ENCODE measurements at regions not wholly inside any gene's neighbourhood (a gene's known extent, or its start where the extent isn't known, plus 50 kb on each side); places are given as distances from the start of the nearest gene placed in this dataset.
"Not testable (repeated sequence)": the region's sequence is repeated elsewhere in the genome, so short reads cannot be mapped to it uniquely, and the experiment has no call there.

DNA sequence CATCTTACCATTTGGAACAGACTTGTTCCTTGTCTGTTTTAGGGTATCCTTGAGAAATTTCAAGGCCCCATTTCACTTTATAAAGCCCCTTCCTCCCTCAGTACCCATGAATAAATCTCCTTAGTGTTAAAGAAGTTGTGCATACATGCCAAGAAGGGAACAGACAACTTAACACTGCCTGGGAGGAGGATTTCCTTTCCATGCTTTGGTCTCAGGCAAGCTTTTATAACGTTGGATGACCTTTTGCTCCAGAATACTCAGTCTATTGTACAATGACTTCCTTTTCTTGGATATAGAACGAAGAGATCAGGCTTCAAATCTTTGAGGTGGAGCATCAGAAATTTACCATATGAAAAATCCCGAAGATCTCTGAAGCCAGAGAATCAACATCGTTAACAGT is 551.4 kb downstream of the PRKD1 start:
- no peak for DNase-seq

DNA sequence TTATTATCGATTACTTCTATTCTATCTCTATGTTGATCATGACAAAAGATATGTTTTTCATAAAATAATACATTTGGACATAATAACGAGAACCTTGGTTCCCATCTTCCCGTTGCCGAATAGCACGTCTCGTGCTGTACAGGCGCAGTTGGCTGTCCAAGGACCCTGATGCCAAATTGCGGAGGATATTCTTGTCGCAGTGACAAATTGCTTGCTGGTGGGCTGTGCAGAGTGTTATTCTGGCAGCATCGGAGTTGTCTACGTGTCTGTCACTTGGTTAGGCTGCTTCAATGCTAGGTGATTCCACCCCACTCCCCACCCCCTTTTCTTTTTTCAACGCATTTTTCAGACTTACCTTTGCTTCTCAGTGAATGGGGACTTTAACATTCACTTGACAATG is 546.8 kb downstream of the PRKD1 start:
- no peak for DNase-seq

DNA sequence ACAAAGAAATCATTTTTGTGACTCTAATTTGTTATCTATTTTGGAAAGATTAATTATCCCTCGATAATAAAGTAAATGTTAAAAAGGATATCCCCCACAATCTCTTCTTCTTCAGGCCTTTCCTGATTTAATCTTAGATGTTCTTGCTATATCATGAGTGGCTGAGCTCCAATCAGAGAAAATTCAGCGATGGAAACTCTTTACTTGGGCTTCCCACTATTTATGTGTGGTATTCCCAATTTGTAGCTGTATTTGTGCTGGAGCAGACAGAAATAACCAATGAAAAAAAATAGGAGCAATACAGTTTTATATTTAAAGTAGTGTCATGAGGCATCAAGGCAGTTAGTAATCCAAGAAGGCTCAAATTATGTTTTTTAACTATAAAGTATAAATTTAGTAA is 539.1 kb downstream of the PRKD1 start:
- DNase-seq, result no peak

DNA sequence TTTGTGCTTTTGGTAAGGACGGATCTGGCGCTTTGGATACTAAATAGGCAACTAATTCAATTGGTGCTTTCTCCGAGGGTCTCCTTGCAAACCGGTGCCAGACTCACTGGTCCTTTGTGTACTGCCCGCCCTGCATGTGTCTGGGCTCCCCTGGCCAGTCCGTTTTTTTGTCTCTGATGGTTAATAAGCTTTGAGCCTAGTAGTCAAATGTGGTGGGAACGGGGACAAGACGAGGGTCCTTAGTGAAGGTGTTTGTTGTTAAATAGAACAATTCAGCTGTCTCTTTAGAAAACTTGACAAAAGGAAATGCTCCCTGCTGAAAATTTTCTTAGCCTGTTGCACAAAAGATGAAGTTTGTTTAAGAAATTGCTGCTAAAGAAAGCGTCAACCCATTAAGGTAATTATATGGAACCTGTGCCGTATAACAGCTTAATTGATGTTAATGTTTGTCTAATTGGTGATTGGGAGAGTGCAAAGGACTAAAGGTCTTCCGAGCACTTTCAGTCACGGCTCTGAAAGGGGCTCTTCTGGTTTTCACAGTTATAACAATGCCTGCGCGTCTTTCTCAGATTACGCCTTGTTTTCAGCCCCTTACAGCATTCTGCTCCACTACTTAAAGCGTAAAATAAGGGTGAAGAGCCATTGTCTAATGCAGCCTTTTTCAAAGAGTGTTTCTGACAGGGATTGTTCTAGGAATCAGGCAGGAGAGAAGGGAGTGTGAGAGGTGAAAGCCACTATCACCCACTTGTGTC is 537.4 kb downstream of the PRKD1 start:
- DNase-seq, result no peak

DNA sequence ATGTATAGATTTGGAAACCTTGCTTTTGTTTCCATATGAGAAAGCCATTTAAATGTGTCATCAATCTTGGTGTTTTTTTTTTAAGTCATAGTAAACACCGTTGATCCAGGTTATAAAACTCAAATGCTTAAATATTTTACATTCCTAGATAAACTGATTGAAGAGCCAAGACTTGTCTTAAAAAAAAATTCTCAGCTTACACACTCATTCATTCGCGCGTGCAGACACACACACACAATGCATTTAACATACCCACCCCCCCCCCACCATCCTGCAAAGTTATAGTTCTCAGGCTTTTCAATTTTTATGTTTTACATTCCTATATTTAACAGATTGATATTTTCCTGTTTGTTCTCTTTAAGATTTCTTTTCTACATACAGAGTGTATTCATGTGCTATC is 536.4 kb downstream of the PRKD1 start:
- no peak for DNase-seq

DNA sequence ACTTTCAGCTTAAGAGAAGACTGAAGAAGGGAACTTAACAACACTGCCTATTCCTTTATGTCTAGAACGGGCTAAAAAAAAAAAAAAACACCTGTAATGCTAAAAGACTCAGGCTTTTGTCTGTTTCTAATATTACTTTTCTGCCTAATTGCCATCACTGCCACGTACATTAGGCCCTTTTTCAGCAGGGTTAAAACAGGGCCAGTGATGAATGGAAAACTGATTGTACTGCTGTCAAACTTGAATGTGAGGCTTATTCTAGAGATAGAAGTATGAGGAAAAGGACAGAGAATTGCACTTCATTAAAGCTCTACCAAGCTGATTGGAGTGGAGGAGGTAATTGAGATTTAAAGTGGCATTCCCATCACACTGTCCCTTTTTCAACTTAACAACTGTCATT is 535.8 kb downstream of the PRKD1 start:
- no peak for DNase-seq

DNA sequence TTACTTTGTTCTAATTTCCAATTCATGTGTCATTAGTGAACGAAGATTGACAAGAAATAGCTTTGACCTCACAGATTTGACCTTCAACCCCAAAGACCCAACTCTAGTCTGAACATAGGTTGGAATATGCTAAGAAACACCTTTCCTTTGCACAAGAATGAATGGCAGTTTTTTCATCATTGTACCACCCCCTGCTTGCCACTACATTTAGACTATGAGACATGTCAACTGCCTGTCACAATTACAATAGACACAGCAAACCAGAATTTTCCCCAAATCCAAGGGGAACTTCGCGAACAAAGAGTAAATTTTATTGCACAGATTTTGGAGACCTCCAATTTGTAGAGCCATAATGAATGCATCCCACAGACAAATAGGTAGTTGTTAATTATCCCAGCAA is 535.4 kb downstream of the PRKD1 start:
- DNase-seq, result no peak

DNA sequence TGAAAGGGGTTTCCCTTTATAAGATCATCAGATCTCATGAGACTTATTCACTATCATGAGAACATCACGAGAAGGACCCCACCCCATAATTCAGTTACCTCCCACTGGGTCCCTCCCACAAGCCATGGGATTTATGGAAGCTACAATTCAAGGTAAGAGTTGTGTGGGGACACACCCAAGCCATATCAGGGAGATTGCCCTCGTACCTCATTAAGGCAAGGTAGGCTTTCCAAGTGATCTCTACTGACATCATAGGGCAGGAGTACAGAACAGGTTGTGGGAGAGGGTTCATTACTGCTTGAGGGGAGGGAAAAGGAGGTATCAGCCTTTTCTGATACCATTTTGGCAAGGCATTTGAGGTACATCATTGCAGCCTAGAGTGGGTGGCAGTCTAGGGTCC is 524.6 kb downstream of the PRKD1 start:
- DNase-seq, result no peak

DNA sequence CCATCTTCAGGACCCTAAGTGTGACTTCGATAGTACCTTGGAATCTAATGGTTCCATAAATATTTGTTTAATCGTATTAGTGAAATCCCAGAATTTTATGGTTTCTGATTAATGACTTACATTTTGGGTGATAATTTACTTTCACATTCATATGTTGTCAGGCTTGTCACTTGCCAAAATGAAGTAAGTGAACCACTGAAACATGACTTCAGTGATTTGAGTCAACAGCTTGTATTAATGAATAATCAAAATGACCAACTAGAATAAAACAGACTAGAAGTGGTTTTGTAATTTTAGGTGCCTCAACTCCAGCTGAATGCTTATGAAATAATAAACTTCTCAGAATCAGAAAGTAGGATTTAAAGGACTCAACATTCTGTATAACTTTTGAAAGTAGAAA is 517.1 kb downstream of the PRKD1 start:
- DNase-seq, result no peak

DNA sequence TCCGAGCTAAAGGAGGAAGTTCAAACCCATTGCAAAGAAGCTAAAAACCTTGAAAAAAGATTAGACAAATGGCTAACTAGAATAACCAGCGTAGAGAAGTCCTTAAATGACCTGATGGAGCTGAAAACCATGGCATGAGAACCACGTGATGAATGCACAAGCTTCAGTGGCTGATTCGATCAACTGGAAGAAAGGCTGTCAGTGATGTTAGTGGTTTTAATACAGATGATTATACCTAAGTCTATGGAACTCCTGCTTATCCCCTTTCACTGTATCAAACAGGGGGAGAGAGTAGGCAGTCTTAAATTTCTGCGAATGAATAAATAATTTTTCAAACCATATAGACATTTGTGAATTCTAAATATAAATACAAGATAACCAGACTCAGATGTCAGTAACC is 512.7 kb downstream of the PRKD1 start:
- not testable (repeated sequence) for DNase-seq

DNA sequence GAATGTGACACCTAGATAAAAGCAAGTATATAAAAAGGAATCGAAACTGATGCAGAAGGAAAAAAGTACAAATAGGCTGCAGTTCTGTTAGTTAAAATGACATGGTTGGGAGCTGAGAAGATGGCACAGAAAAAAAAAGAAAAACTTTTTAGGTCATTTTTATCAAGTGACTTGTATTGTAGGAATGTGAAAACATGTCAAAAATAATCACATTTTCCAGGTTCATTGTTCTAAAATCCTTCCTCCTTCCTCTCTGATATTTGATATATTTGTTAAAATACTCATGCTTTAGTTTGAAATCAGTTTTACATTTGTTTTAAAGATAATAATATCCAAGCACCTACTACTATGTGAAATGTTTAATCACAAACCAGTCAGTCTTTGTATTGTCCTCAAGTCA is 507.9 kb downstream of the PRKD1 start:
- DNase-seq, result no peak

DNA sequence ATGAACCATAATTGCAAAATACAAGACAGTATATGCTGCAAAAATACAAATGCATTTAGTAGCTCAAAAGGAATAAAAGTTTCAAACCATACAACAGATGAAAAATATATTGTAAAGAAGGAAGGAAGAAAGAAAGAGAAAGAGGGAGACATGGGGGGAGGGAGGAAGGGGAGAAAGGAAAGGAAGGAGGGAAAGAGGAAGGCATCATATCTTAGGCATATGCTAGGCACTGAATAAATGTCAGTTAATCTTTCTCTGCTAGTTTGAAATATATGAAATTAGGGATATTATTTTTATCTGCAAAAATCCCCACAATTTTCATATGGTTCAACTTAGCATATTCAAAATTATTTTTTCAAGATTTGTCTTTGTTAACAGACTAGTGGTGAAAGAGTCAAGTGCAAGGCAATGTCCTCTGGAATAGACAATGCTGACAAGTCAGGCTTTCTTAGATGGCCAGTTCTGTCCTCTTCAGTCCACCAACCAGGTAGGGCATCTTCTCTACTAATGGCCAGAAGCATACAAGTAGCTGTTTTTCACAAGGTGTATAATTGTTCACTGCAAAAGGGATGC is 506.4 kb downstream of the PRKD1 start:
- no peak for DNase-seq

DNA sequence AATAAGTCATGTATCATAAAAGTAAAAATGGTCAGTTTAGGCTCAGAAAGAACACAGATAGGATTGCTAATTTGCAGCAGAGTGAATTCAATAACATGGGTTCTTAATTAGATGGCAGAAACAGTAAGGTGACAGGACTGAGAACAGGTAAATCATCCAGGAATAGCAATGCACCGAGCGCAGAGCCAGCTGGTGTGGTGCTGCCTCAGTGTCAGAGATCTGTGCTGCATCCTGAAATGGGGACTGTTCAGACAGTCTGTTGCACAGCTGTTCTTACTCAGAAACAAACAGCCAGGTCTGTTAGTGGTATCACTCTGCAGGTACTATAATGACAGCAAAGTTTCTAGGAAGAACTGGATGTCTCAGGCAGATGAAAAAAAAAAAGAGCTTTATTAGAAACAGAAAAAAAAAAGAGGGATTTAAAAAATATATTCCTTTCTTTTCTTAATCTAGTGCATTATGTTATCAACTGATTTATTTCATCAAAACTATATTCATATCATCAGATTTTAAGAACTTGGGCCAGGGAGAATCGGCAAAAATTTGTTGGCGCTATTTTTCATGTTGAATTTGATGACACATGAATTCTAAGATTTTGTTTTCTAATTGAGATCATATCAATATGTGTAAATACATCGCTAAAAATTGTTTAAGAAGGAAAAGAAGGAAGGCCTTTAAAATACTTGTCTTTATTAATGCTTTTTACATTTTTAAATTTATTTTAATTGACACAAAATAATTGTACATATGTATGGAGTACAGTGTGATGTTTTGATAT is 501.8 kb downstream of the PRKD1 start:
- DNase-seq, result no peak

DNA sequence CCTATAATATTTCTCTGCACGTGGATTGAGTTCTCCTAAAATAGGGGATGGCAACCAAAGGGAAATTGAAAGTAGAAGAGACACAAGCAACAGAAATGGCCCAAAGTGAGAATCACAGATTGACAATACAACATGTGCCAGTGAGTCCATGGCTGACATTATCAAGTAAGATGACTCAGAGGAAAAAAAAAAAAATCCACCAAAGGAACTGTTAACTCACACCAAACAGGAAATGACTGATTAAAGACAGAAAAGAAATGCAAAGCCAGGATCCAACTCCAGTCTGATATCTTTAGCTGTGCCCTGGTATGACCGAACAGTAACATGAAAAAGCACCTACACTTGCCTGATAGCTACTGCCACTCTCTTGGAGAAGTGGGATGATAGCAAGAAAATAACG is 485.0 kb downstream of the PRKD1 start:
- no peak for DNase-seq

DNA sequence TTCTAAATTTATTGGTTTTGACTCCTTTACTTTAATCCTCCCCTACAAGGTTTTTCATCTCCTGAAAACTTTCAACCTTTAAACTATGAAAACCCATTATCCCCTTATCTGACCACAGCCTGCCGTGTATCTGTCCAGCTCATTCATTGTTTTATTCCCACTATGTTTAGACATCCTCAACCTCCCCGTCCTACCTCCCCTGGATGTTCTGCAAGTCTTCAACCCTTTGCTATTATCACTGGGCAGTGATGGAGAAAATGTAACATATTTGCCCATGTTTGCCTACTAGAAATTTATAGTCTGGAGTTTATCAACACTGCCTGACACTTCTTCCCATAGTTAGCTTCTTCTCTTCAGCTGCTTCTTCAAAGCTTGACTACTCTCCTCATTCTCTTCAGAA is 483.4 kb downstream of the PRKD1 start:
- no peak for DNase-seq

DNA sequence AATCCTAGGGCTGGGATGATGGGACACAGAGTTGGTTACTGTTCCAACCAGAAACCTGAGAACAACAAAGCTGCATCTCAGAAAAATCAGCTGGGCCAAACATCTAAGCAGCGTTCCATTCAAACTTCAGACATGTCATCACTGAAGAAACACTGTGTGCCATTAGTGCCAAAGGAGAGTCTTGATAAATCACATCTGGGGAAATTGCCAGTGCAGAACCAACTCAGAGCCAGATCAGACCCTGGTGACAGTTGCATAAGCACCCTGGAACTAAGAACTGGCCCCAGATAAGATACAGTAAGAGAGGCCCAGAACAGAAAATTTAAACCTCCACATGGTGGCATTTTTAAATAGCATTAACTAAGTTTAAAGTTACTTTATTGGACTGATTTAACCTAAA is 482.8 kb downstream of the PRKD1 start:
- no peak for DNase-seq

DNA sequence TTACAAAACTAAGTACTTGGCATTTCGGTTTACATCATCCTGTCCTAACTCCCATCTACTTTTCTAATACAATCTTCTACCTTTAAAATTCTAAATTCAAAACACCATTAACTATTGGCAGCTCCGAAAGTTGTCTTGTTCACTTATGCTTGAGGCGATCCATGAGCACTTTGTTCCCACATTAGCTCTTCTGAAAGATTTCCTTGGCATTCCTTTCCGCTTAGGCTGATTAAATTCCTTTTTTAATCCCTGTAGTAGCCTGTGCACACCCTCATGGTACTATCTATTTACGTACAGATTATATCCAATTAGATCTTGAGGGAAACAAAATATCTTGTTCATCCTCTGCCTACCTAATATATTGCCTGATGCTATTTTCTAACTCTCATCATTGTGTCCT is 480.7 kb downstream of the PRKD1 start:
- no peak for DNase-seq

DNA sequence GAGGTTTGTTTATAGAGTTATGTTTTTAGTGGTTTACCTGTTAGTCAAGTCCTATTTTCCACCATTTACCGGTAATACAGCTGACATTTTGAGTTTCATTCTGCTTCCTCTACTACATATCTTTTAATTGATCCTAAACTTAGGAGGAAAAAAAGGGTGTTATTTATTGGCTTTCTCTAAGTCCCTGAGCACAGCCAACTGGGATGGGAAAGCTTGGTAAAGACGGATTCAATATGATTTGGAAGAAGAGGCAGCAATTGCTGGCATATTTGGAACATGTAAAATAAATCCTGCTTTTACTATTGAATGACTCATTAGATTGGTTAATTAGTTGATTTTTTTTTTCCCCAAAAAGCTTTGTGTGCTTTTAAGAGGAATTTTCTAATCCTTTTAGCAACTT is 475.7 kb downstream of the PRKD1 start:
- no peak for DNase-seq

DNA sequence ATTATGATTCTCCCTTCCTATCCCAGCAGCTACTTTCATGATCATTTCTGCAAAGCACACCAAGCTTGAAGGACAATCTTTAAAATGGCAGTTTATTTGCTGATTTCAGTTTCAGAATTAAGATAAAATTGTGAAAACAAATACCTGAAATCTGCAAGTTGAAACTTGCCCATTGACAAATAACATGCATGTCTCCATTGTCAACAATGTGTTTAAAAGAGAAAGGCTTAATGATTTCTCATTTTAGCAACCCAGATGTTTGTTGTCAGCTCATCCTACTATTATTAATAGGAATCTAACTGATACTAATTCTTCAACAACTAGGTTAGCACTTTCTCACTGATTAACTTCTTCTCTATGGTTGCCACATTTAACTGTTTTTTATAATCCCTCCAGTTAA is 474.6 kb downstream of the PRKD1 start:
- no peak for DNase-seq

DNA sequence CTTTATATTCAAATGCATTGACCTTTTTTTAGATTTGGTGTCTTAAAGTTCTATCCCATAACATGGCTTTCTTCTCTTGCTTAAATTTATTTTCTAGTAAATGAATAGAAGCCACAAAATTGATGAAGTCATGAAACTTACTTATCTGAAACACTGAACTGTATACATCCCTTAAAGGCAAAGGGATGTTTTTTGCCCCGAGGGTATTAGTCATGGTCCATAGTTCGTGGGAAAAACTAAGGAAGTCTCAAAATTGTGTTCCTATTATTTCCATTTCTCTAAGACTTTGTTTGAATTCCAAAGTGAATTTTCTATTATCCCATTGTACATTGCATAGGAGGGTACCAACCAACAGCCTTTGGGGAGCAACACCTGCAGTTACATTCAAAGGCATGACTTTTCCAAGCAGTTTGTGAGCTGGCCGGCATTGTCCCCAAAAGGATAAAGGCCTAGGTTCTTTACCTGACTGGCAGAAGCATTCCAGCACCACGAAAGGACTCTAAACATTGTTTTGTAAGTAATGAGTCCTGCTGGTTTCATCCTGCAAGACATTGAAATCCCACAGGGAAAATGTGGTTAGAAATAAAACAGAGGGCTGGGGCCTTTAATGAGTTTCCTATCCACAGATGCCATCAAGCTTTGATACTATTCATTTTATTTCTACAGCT is 473.5 kb downstream of the PRKD1 start:
- DNase-seq, result no peak

DNA sequence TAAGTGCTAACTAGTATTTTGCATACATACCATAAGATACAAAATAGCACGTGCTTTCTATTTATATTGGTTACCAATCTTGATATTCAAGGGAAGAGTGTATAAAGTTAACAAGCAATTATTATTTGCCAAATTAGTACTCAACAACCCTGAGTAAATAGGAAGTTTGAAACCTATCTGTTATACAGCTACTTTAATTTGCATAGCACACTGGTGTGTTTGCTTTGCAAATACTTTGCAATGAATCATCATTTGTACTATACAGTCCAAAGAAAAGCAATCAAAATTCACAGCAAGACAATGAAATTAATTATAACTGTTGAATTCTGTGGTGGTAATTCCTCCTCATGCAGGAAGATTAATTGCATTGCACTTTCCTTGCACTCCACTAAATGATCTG is 469.1 kb downstream of the PRKD1 start:
- no peak for DNase-seq

DNA sequence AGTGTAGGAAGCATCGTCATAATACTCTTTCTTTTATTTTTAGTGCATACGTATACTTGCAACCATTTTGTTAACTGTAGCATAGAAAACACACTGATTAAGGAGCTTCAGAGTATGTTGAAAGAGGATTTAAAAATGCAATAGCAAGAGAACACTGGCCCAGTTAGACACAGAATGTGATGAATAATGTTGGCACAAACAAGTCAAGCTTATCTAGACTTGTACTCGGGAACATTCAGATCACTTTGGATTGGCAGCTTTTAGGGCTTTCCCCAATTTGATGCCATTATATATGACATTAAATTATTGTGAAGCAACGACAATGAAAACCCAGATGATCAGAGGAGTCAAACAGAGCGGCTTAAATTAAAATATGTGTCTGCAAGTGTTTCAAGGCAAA is 468.1 kb downstream of the PRKD1 start:
- no peak for DNase-seq

Data from renal pelvis (tissue), 1 donor.